ENCODE measurements at regions not wholly inside any gene's neighbourhood (a gene's known extent, or its start where the extent isn't known, plus 50 kb on each side); places are given as distances from the start of the nearest gene placed in this dataset.

DNA sequence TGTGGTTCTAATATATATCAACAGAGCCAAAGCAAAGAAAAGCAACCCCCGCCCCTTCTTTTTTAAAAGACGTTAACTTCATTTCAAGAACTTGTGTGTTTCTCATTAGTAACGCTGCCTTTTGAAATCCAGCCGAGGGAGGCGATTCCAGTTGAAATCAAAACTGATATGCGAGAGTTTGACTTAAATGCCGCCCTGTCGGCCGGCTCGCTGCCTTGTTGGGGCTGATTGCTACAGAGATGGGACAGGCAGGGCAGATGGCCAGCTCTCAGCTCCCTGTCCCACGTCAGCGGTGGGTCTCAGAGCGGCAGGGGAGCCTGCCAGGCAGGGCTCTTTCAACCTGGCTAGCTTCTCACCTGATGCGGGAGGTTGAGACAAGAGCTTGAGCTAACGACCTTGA, 51.9 kb upstream of the ALX4 start:
- TF ChIP-seq, protein P1, sequence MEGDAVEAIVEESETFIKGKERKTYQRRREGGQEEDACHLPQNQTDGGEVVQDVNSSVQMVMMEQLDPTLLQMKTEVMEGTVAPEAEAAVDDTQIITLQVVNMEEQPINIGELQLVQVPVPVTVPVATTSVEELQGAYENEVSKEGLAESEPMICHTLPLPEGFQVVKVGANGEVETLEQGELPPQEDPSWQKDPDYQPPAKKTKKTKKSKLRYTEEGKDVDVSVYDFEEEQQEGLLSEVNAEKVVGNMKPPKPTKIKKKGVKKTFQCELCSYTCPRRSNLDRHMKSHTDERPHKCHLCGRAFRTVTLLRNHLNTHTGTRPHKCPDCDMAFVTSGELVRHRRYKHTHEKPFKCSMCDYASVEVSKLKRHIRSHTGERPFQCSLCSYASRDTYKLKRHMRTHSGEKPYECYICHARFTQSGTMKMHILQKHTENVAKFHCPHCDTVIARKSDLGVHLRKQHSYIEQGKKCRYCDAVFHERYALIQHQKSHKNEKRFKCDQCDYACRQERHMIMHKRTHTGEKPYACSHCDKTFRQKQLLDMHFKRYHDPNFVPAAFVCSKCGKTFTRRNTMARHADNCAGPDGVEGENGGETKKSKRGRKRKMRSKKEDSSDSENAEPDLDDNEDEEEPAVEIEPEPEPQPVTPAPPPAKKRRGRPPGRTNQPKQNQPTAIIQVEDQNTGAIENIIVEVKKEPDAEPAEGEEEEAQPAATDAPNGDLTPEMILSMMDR (IDR thresholded peaks at IDR 0.05), result no peak

DNA sequence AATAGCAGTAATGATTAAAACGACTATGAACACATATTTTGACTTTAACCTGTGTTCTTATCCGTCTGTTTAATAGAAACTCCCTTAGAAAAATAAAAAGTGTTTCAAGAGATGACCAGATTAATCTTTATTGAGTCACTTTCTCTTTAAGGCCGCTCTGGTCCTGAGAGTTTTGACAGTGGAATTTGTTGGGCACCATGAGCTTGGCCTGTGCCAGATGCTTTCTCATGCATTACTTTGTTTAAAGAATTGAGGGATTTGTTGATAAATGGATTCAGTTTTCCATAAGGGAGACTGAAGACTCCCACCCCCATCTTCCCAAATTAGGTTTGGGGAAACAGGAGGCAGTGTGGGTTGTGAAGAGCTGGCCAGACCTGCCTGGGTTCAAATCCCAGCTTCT, 53.2 kb upstream of the ALX4 start:
- TF ChIP-seq, protein P1 (IDR thresholded peaks at IDR 0.05), result no peak

DNA sequence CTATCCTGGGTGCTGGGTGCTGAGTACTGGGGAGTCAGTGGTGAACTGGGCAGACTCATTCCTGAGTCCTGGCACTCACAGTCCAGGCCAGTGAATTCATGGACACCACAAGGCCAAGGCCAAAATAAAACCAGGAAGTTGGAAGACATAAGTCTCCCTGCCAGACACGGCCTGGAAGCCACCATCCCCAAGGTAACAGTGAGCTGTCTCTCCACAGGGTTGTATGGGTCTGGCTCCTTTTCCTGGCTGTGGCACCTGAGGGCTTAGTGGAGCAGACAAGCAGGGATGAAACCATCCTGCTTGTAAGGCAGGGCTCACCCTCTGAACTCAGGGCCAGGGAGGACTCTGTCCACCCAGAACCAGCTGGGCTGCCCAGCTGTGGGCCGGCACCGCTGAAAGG, 54.7 kb upstream of the ALX4 start:
- TF ChIP-seq, protein P1 (IDR thresholded peaks at IDR 0.05), result no peak

DNA sequence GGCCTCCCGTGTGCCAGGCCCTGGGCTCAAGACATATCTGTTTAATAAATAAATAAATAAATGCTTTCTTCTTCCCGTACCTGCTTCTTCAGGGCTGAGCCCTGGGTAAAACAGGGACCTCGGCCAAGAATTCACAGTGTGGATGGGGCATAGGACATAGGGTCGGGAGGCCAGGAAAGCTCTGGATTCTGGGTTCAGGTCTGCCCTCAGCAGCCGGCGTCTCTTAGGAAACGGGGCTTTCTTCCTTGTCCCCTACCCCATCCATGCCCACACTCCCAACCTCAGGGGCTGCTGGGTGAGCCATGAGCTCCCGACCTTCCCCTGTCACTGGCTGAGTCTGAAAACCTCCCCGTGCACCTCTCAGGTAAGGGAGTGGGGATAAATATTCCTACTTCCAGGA, 55.7 kb upstream of the ALX4 start:
- TF ChIP-seq, protein P1 (IDR thresholded peaks at IDR 0.05), result no peak

DNA sequence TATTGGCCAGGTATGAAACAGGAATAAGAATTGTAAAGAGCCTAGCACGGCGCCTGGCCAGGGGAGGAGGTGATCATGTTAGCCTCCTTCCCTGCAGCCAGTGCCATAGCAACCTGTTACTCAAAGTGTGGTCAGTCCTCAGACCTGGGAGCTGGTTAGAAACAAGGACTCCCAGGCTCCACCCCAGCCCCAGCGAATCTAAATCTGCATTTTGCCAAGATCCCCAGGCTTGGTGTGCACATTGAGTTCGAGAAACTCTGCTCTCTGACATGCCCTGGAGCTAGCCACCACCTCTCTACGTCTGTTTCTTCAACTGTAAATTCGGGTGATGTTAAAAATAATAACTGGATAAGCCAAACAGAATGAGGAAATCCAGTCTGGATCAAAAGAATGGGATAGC, 56.1 kb upstream of the ALX4 start:
- TF ChIP-seq, protein P1 (IDR thresholded peaks at IDR 0.05), result no peak

DNA sequence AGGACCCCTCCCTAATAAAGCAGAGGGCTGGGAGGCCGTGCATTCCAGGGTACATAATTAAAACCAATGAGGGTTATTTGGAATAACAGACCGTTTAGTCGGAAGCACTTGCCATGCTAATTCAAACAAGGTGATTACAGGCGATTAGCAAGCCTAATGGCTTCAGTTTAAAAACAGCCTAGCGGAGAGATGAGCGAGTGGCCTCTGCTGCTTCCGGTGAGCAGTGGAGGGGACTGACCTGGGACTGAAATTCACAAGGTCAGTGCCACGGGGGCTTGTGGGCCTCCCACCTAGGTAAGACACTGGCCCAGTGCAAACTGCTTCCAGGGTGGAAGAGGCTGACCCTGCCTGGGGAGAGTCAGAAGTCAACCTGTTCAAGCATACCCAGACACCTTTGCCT, 56.8 kb upstream of the ALX4 start:
- TF ChIP-seq, protein P1 (IDR thresholded peaks at IDR 0.05), result no peak

DNA sequence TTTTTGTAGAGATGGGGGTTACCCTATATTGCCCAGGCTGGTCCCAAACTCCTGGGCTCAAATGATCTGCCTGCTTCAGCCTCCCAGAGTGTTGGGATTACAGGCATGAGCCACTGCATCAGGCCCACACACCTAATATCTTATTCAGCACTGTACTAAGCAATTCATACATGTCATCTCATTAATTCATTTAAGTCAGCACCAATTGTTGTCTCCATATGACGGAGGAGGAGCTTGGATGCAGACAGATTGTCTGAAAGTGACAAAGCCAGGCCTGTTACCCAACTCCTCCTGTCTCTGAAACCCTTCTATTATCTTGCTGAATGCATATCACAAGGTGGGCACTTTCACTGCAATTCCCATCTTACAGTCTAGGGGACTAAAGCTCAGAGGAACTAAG, 57.5 kb upstream of the ALX4 start:
- TF ChIP-seq, protein P1 (IDR thresholded peaks at IDR 0.05), result no peak

DNA sequence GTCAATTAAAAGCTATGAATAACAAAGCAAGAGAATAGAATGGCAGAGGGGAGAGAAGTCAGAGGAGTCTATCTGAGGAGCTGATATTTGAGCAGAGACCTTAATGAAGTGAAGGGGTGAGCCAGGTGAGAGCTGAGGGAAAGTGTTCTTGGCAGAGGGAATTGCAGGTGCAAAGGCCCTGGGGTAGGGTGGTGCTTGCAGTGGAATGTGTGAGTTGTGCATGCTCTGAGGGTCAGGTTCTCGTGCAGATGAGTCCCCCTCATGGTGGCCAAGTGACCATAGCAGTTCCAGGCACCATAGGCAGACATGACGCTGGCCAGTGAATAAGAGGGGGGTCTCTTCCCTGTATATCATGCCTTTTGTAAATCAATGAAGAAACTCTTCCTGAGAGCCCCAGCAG, 58.9 kb upstream of the ALX4 start:
- TF ChIP-seq, protein P1 (IDR thresholded peaks at IDR 0.05), result no peak
